ENCODE measurements at regions not wholly inside any gene's neighbourhood (a gene's known extent, or its start where the extent isn't known, plus 50 kb on each side); places are given as distances from the start of the nearest gene placed in this dataset.

GRCh38 chr4:148654131-148654530, 211.9 kb upstream of the NR3C2 start:
- no peak for TF ChIP-seq CTCF (IDR thresholded peaks at IDR 0.05)

GRCh38 chr4:148653681-148654080, 211.5 kb upstream of the NR3C2 start:
- no peak for TF ChIP-seq CTCF (IDR thresholded peaks at IDR 0.05)

- no peak for TF ChIP-seq CTCF (IDR thresholded peaks at IDR 0.05)
Measured at GRCh38 chr4:148651991-148652390, 209.8 kb upstream of the NR3C2 start.

- no peak for TF ChIP-seq CTCF (IDR thresholded peaks at IDR 0.05)
Measured at GRCh38 chr4:148649652-148650331, 207.6 kb upstream of the NR3C2 start.

GRCh38 chr4:148643851-148644250, 201.6 kb upstream of the NR3C2 start:
- TF ChIP-seq CTCF (IDR thresholded peaks at IDR 0.05), result no peak

GRCh38 chr4:148642907-148643306, 200.7 kb upstream of the NR3C2 start:
- TF ChIP-seq CTCF (IDR thresholded peaks at IDR 0.05), result no peak

GRCh38 chr4:148634476-148634875, 192.3 kb upstream of the NR3C2 start:
- TF ChIP-seq CTCF (IDR thresholded peaks at IDR 0.05), result no peak

- no peak for TF ChIP-seq CTCF (IDR thresholded peaks at IDR 0.05)
Measured at GRCh38 chr4:148633720-148634119, 191.5 kb upstream of the NR3C2 start.

Measured in LNCAP (cell line).